ENCODE measurements at regions not wholly inside any gene's neighbourhood (a gene's known extent, or its start where the extent isn't known, plus 50 kb on each side); places are given as distances from the start of the nearest gene placed in this dataset.

- H3K9me2 ChIP-seq (replicated peaks; ENCODE audit: insufficient read depth, low read length): no peaks in the 10 kb centered on the region
- H3K4me3 ChIP-seq (ENCODE audit: low read length): no peak overlapping the region
- no peaks in the 10 kb centered on the region for H3K27me3 ChIP-seq (replicated peaks; ENCODE audit: insufficient read depth, low read length)
- no peaks in the 10 kb centered on the region for H3F3A ChIP-seq (ENCODE audit: insufficient read depth, low read length)
- H3K36me3 ChIP-seq (replicated peaks; ENCODE audit: insufficient read depth, low read length): no peaks in the 10 kb centered on the region
- no peaks in the 10 kb centered on the region for H3K79me2 ChIP-seq (ENCODE audit: low read length)
- H2AFZ ChIP-seq (ENCODE audit: low read length): no peak overlapping the region
- H3K9me3 ChIP-seq (replicated peaks; ENCODE audit: insufficient read depth, low read length): no peaks in the 10 kb centered on the region
- no peak overlapping the region for H3K4me2 ChIP-seq (ENCODE audit: low read depth, low read length)
- no peak for DNase-seq
- no peaks in the 10 kb centered on the region for H3K4me1 ChIP-seq (ENCODE audit: low read length)
- H3K9ac ChIP-seq (ENCODE audit: low read length): no peak overlapping the region
- TF ChIP-seq EZH2 (optimal IDR thresholded peaks at IDR 0.05; ENCODE audit: low read depth, low read length) (no peak), EZH2phosphoT487 (IDR thresholded peaks at IDR 0.05; ENCODE audit: low read length) (no peak), CTCF (IDR thresholded peaks at IDR 0.05; ENCODE audit: low read length) (no peak)
- H4K20me1 ChIP-seq (ENCODE audit: insufficient read depth, low read length): no peaks in the 10 kb centered on the region
- H3K27ac ChIP-seq (ENCODE audit: low read length): no peak overlapping the region
These were observed 313.2 kb downstream of the AHR start for GRCh38 chr7:17611611-17612010.

GRCh38 chr7:17613338-17614041 is 315.0 kb downstream of the AHR start:
- Histone ChIP-seq H3K27me3 (replicated peaks; ENCODE audit: insufficient read depth, low read length) (no peaks in the 10 kb centered on the region), H4K20me1 (ENCODE audit: insufficient read depth, low read length) (no peaks in the 10 kb centered on the region), H3K4me1 (ENCODE audit: low read length) (no peaks in the 10 kb centered on the region), H3K9me2 (replicated peaks; ENCODE audit: insufficient read depth, low read length) (no peaks in the 10 kb centered on the region), H3K79me2 (ENCODE audit: low read length) (no peaks in the 10 kb centered on the region), H3K27ac (ENCODE audit: low read length) (no peak overlapping the region), H3K36me3 (replicated peaks; ENCODE audit: insufficient read depth, low read length) (no peaks in the 10 kb centered on the region), H3K9me3 (replicated peaks; ENCODE audit: insufficient read depth, low read length) (no peaks in the 10 kb centered on the region), H2AFZ (ENCODE audit: low read length) (no peak overlapping the region), H3K4me3 (ENCODE audit: low read length) (no peak overlapping the region), H3K9ac (ENCODE audit: low read length) (no peak overlapping the region), H3K4me2 (ENCODE audit: low read depth, low read length) (no peak overlapping the region), H3F3A (ENCODE audit: insufficient read depth, low read length) (no peaks in the 10 kb centered on the region)
- DNase-seq: no peak
- TF ChIP-seq EZH2 (optimal IDR thresholded peaks at IDR 0.05; ENCODE audit: low read depth, low read length): no peak

GRCh38 chr7:17617380-17617779 is 318.9 kb downstream of the AHR start:
- no peaks in the 10 kb centered on the region for H3K79me2 ChIP-seq (ENCODE audit: low read length)
- no peak overlapping the region for H3K27ac ChIP-seq (ENCODE audit: low read length)
- H2AFZ ChIP-seq (ENCODE audit: low read length): no peak overlapping the region
- TF ChIP-seq EZH2 (optimal IDR thresholded peaks at IDR 0.05; ENCODE audit: low read depth, low read length): no peak
- H3K27me3 ChIP-seq (replicated peaks; ENCODE audit: insufficient read depth, low read length): no peaks in the 10 kb centered on the region
- H3K4me3 ChIP-seq (ENCODE audit: low read length): no peak overlapping the region
- H4K20me1 ChIP-seq (ENCODE audit: insufficient read depth, low read length): no peaks in the 10 kb centered on the region
- no peaks in the 10 kb centered on the region for H3K4me1 ChIP-seq (ENCODE audit: low read length)
- no peaks in the 10 kb centered on the region for H3K9me2 ChIP-seq (replicated peaks; ENCODE audit: insufficient read depth, low read length)
- no peaks in the 10 kb centered on the region for H3K36me3 ChIP-seq (replicated peaks; ENCODE audit: insufficient read depth, low read length)
- no peaks in the 10 kb centered on the region for H3F3A ChIP-seq (ENCODE audit: insufficient read depth, low read length)
- H3K9me3 ChIP-seq (replicated peaks; ENCODE audit: insufficient read depth, low read length): no peaks in the 10 kb centered on the region
- no peak overlapping the region for H3K4me2 ChIP-seq (ENCODE audit: low read depth, low read length)
- DNase-seq: no peak
- no peak overlapping the region for H3K9ac ChIP-seq (ENCODE audit: low read length)

GRCh38 chr7:17617857-17618651 is 319.6 kb downstream of the AHR start:
- Histone ChIP-seq H3K4me1 (ENCODE audit: low read length) (no peaks in the 10 kb centered on the region), H3K79me2 (ENCODE audit: low read length) (no peaks in the 10 kb centered on the region), H3K4me3 (ENCODE audit: low read length) (no peak overlapping the region), H3K9me2 (replicated peaks; ENCODE audit: insufficient read depth, low read length) (no peaks in the 10 kb centered on the region), H3K9ac (ENCODE audit: low read length) (no peak overlapping the region), H3K27me3 (replicated peaks; ENCODE audit: insufficient read depth, low read length) (no peaks in the 10 kb centered on the region), H3K4me2 (ENCODE audit: low read depth, low read length) (no peak overlapping the region), H4K20me1 (ENCODE audit: insufficient read depth, low read length) (no peaks in the 10 kb centered on the region), H3K9me3 (replicated peaks; ENCODE audit: insufficient read depth, low read length) (no peaks in the 10 kb centered on the region), H3F3A (ENCODE audit: insufficient read depth, low read length) (no peaks in the 10 kb centered on the region), H3K27ac (ENCODE audit: low read length) (no peak overlapping the region), H3K36me3 (replicated peaks; ENCODE audit: insufficient read depth, low read length) (no peaks in the 10 kb centered on the region), H2AFZ (ENCODE audit: low read length) (no peak overlapping the region)
- TF ChIP-seq CTCF (IDR thresholded peaks at IDR 0.05; ENCODE audit: low read length) (no peak), EZH2phosphoT487 (IDR thresholded peaks at IDR 0.05; ENCODE audit: low read length) (no peak), EZH2 (optimal IDR thresholded peaks at IDR 0.05; ENCODE audit: low read depth, low read length) (no peak)
- no peak for DNase-seq

Data from MM.1S (cell line).